Activated gamma-delta T cell treated with Interleukin-2 at 50 U/mL for 16 hours (primary cell): ENCODE measurements at regions not wholly inside any gene's neighbourhood (a gene's known extent, or its start where the extent isn't known, plus 50 kb on each side); places are given as distances from the start of the nearest gene placed in this dataset.
"Not testable (repeated sequence)": the region's sequence is repeated elsewhere in the genome, so short reads cannot be mapped to it uniquely, and the experiment has no call there.

Source experiments
- DNase-seq: peaks from one replicate; pipeline ENCODE4 v3.0.0-alpha.2; 2020

DNA sequence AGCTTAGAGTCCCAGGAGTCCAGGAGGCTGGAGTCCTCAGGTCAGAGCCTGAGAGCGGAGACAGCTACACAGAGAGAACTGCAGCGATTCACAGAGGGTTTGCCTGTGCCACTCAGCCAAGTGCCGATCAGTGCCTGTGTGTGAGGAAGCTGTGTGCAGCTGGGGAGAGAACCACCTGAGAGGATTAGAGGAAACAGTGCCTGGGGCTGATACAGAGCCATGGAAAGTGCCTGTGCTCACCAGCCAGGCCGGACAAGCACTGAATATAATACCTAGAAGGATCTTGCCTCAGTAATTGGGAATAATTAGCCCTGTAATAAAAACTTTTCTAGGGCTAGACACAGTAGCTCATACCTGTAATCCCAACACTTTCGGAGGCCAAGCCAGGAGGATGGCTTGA lies 134.7 kb downstream of the ARHGAP11B start:
- DNase-seq: not testable (repeated sequence)

DNA sequence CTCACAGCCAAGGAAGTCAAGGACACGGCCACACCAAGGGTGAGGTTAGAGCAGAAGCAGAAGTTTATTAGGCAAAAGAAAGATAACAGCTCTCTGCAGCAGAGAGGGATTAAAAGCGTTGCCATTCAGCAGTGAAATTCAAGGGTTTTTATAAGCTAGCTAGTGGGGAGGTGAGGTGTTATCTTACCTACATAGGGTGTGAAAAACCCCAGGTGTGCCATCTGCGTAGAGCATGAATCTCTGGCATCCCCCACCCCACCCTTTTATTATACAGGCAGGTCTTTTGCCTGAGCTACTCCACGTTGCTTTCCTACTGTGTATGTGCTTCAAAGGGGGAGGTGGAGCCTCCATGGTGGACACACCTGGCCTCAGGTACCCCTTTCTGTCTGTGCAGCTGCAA lies 135.4 kb downstream of the ARHGAP11B start:
- DNase-seq: not testable (repeated sequence)

DNA sequence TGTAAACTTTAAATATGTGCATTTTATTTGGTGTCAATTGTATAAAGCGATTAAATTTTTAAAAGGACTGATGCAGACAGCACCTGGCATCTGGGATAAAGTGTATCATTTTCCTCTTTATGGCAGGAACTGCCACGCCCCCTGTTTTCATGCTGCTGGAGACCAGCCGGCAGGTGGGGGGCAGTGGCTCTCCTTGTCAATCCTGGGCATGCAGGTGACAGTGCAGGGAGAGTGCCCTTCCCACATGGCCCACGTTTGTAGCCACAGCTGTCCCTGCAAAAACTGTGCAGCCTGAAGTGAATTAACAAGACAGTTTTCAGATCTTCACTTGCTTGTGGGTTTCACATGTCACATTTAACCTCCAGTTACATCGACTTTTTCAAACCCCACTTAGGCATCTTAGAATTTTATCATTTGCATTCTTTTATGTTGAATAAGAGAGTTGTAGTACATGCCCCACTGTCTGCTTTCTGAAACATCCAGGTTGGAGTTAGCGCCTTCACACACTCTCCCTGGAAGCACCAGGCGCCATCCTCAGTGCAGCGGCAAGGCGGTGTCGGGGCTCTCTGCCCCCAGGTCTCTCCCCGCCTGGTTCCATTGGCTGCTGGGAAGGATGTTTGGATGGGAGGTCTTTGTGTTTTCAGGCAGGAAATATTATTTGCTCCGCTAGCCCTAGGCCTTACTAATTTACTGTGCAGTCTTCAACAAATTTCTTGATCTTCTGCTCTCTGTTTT lies 134.2 kb upstream of the FAN1 start:
- not testable (repeated sequence) for DNase-seq

DNA sequence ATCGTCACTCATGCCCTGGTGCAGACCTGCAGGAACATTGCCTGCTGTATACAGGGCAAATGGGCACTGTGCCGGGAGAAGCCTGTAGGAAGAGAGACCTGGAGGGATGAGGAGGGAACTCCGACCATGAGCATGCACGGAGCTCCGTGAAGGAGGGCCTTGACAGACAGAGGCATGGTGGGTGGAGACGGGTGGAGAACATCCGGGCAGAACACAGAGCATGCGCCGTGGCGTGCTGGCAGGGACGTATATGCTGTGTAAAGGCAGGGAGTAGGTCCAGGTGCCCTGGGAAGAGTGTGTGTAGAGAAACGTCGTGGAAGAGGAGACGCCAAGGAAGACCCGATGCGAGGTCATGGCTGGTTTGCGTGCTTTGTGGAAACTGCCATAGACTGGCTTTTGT lies 133.0 kb upstream of the FAN1 start:
- DNase-seq: no peak

DNA sequence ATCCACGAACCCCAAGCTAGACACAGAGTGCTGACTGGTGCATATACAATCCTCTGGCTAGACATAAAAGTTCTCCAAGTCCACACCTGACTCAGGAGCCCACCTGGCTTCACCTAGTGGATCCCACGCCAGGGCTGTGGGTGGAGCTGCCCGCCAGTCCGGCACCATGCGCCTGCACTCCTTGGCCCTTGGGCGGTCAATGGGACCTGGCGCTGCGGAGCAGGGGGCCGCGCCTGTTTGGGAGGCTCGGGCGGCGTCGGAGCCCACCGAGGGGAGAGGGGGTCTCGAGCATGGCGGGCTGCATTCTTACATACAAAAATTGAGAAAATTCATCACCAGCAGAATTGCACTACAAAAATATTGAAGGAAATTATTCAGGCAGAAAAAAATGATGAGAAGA lies 120.7 kb upstream of the FAN1 start:
- no peak for DNase-seq

DNA sequence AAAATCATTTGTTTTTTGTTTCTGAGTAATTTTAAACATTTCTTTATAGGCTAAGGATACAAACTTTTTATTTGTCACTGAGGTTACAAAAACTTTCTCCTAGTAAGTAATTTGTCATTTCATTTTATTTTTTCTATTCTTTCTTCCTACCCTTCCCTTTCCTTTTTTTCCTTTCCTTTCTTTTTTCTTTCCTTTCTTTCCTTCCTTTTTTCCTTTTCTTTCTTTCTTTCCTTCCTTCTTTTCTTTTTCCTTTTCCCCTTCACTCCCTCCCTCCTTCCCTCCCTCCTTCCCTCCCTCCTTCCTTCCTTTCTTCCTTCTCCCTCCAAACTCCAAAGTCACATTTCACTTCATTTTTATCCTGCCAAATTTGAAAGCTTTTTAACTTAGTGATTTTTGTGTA lies 115.1 kb upstream of the FAN1 start:
- DNase-seq: no peak

DNA sequence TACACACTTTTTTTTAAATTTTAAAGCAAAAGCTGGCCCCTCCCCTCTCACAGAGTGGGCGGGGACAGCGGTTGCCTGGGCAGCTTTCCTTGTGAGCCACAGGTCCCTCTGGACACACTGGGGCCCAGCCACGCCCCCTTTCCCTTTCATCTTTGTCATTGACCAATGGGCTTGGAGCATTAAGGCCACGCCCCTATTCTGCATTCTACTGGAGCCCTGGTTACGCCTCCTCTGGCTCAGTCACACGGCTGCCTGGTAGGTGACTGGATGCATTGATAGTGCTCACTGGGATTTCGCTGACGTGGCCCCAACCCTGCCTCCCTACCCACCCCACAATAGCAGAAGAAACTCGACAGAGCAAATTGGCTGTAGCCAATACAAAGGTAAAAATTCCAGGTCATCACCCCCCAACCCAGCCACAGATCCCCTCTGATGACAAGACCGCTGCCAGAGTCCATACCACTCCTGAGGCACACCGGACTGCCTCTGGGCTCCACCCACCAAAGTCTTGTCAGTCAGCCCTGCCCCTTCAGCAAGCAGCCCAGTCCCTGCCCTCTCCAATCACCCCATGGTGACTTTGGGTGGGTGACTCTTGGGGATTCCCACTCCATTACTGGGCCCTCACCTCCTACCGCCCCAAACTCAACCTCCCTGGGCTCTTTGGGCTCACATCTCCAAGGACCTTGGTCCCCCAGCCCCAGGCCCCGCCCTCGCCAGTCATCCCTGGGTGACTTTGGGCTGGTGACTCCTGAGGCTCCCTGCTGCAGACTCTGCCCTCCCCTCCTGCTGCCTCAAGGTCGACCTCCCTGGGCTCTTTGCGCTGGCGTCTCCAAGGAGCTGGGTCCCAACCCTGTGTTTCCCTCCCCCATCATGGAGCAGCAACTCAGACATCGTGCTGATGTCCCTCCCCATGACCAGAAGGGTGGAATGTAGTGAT lies 112.2 kb upstream of the FAN1 start:
- no peak for DNase-seq

DNA sequence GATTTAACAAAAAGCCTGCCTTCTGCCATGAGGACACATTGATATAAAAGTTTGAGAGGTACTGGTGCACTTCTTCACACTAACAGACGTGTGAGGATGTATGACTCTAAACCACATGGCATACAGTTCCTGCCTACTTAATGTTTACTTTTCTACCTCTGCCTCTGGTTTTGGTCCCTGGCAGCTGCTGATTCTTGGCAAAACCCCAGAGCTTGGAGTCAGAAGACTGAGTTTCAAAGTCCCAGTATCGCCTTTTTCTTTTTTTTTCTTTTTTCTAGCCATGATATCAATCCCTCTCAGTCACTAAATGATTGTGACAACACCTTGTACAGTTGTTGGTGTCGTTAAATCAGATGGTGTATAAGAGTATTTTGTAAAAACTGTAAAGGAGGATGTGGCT lies 110.9 kb upstream of the FAN1 start:
- not testable (repeated sequence) for DNase-seq

DNA sequence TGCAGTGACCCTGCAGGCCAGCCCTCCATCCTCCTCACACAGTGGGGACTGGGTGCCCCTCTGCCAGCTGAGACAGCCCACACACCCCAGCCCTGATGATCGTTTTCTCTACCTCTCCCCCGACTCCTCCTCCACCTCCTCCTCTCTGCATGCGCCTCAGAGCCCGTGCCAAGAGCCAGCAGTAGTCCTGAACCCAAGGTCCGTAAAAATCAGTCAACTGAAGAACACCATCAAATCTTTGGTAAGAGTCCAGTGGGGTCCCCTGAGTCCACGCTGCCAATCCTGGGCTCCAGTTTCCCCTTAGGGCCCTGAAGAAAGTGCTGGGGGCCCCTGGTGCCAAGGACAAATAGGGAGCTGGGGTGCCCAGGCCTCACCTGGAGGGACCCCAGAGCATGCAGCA lies 109.3 kb upstream of the FAN1 start:
- DNase-seq: no peak

DNA sequence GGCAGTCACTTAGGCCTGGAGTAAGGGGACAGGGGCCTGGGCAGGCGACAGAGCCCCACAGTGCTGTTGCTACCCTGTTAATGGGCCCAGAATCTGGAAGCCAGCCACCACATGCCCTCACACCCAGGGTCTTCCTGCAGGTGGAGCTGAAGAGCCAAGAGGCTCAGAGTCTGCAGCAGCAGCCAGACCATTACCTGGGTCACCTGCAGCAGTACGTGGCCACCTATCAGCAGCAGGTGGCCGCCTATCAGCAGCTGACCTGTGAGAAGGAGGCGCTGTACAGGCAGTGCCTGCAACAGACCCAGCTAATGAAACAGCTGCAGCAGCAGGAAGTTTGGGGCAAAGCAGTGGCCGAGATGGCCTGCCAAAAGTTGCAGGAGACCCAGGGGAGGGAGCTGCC lies 104.2 kb upstream of the FAN1 start:
- not testable (repeated sequence) for DNase-seq

DNA sequence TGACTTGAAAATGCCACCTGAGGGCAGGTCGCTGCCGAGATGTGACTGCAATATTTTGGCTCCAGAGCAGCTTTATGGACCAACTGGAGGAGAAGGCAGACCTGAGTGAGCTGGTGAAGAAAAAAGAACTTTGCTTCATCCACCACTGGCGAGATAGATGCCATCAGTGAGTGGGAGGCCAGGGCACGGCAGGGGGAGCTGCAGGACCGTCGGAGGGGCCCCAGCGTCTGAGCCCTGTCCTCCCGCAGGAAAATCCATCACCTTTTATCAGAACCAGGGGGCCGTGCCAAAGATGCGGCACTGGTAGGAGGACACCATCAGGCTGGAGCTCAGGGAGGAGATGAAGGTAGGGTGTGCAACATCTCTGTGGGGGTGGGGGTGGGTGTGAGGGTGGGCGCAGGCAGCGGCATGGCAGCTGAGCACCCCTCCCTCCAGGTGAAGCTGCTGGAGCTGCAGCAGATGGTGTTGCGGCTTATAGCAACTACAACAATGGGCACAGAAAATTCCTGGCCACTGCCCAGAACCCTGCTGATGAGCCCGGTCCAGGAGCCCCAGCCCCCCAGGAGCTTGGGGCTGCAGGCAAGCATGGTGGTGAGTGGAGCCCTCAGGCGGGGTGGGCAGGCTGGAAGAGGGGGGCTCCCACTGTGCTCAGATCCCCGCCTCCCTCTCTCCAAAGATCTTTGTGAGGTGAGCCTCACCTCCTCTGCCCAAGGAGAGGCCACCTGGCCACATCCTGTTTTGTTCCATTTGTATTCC lies 102.4 kb upstream of the FAN1 start:
- not testable (repeated sequence) for DNase-seq

DNA sequence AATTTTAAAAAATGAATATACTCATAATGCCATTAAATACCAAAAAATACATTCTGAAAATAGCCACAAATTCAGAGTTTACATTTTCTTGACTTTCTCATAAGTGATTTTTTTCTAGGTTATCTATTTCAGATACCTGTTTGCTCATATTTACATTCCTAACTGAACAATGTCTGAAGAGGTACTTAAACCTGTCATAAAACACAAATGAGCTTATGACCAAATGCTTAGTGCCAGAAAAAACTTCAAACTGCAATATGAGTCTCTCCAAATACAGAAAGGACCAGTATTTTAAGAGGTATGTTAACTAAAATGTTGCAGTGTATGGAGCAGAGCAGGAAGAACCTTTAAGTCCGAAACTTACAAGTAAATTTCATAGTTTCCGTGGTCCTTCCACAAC lies 101.7 kb upstream of the FAN1 start:
- not testable (repeated sequence) for DNase-seq

DNA sequence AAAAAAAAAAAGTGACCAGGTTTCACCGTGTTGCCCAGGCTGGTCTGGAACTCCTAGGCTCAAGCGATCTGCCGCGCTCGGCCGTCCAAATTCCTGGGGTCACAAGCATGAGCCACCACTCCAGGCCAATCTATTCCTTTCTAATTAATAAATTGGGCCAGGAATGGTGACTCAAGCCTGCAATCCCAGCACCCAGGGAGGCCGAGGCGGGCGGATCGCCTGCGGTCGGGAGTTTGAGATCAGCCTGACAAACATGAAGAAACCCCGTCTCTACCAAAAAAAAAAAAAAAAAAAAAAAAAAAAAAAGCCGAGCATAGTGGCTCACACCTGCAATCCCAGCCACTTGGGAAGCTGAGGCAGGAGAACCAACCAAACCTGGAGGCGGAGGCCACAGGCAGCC lies 100.0 kb upstream of the FAN1 start:
- DNase-seq: not testable (repeated sequence)

DNA sequence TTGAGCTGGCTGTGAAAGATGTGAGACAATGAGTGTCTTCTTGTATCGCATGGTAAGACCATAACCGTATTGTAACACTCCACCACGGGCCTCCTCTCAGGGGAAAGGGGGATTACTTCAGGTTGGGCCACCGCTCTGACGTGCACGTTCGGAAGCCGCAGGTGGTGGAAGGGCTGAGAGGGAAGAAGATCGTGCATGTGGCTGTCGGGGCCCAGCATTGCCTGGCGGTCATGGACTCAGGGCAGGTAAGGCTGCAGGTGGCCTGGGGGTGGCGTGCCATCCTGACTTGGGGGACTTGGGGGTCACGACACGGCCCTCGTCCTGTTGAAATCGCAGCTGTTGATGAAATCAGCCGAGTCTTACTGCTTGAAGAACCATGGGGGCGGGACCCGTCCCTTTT lies 87.3 kb upstream of the FAN1 start:
- no peak for DNase-seq

DNA sequence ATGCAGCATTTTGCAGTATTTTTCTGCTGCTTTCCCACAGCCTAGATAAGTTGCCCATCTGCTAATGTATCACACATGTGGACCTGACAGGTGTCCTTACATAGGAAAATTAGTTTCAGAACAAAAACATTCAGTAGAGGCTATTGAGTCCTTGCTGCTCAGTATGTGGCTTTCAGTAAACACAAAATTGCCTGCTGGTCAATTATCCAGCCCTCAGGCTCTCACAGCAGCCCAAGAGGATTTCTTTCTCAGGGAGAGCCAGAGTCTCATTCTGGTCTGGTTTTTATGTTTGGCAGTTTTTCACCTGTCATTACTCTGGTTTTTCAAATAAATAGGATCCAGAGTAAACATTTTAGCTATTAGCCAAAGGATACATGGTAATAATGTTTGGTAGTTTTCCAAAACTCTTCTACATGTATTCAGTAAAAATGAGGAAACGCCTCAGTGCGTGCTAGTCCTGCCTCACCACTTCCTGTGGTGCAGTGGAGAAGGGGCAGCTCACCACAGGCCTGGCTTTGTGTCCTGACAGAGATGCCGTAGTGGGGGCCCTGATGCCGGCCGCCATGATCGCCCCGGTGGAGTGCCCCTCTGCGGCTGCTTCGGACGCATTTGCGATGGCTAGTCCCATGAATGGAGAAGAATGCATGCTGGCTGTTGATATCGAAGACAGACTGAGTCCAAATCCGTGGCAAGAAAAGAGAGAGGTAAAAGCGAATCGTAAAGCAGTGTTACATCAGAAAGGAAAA lies 80.5 kb upstream of the FAN1 start:
- DNase-seq: peak; percentile 54

DNA sequence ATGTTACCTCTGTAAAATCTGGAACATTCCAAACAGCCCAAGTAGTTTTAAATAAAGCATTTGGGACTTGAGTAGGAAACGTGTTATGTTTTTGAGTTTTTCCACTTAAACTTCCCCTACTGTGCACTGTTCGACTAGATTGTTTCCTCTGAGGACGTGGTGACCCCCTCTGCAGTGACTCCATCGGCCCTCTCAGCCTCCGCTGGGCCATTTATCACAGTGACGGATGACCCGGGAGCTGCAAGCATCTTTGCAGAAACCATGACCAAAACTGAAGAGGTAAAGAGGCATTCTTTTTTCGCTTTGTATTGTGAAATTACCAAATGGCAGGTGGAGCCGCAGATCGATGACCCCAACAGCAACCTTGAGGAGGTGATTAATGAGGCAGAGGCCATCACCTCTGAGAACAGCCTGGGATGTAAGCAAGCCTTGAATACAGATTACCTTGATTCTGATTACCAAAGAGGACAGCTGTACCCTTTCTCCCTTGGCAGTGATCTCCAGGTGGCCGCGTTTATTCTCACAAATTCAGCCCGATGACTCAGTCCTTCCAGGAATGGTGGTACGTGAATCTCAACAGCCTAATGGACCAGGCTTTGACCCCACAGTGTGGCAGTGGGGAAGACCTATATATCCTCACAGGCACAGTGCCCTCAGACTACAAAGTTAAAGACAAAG lies 79.1 kb upstream of the FAN1 start:
- no peak for DNase-seq

DNA sequence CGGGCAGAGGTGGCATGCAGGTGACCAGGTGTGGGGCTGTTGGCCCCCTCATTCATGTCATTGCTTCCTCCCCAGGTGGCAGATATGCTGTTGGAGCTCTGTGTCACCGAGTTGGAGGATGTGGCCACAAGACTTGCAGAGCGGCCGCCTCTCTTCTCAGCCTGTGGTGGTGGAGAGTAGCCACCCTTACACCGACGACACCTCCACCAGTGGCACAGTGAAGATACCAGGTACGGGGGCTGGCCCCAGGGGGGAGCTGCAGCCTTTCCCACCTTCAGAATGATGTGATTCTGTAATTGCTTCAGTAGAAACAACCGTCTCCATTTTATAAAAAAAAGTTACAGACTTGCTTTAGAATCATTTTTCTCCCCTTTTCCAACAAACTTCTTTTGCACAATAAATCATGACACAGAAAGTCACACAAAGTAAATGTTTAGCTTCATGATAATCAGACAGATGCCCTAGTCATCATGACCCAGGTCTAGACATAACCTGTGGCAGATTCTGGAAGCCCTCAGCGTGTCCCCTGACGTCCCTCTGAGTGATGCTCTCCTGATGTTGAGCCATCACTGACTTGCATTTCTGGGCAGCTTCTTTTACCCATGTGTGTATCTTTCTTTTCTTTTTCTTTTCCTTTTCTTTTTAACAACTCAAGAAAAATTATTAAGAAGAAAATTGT lies 76.0 kb upstream of the FAN1 start:
- DNase-seq: no peak

DNA sequence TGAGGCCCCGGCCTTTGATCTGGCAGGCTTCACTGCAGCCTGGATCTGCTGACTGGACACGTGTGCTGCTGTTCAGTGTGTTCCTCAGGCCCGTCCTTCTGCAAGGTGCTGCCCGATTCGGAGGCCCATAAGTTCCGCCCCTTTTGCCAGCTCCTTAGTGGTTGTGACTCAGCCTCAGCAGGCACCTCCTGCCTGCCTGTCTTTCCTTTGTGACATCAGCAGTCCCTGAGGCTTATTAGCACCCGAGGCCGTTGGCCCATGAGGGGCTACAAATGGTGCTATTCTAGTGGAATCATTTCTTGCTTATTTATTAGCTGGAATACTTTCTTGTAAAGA lies 75.4 kb upstream of the FAN1 start:
- not testable (repeated sequence) for DNase-seq

DNA sequence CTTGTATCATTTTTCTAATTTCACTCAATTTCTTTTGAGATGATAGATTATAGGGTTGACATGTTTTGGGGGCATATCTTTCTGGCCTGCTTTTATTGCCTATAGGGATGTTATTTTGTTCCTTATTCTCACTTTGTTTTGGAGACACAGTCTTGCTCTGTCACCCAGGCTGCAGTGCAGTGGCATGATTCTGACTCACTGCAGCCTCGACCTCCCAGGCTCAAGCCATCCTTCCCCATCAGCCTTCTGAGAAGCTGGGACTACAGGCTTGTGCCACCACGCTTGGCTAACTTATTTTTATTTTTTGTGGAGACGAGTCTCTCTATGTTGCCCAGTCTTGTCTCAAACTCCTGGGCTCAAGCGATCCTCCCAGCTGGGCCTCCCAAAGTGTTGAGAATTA lies 72.8 kb upstream of the FAN1 start:
- DNase-seq: no peak

DNA sequence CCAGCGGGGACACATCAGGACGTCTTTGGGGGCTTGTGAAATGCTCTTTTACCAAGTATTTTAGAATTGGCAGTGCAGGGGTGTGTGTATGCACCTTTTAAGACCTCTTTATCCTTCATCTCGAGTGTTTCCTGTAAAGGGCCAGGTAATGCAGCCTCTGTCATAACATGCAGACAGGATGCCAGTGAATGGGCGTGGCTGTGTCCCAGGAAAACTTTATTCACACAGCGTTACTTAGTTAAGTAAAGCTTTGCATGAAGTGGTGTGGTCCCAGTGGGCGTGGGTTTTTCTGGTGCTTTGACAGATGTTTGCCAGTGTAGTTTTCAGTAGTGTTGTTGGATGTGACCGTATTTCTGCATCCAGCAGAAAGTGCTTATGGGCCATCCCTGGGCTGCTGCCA lies 70.3 kb upstream of the FAN1 start:
- not testable (repeated sequence) for DNase-seq

DNA sequence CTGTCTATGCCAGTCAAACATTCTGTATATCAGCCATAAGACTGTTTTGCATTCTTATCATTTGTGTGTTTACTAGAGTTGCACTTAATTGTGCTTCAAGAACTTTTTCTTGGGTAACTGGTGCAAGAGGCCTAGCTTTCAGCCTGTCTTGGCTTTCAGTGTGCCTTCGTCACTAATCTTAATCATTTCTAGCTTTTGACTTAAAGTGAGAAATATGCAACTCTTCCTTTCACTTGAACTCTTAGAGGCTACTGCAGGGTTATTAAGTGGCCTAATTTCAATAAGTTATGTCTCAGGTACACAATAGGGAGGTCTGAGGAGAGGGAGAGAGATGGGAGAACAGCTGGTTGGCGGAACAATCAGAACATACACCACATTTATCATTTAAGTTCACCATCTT lies 62.1 kb upstream of the FAN1 start:
- not testable (repeated sequence) for DNase-seq
